HEK293 (cell line): ENCODE measurements at regions not wholly inside any gene's neighbourhood (a gene's known extent, or its start where the extent isn't known, plus 50 kb on each side); places are given as distances from the start of the nearest gene placed in this dataset.

Experiments
- BCL11A ChIP-seq: fragments of 450-650 bp; formaldehyde crosslinking; IDR thresholded peaks from 2 replicates; pipeline ENCODE4 v1.5.1; 2016; ENCODE audit warnings: low read depth, missing biosample characterization, missing genetic modification characterization
- IKZF3 ChIP-seq: fragments of 450-650 bp; IDR thresholded peaks from 2 replicates; pipeline ENCODE4 v1.5.0; 2018; ENCODE audit warnings: missing biosample characterization, mild to moderate bottlenecking, missing genetic modification characterization, moderate library complexity
- MEIS1 ChIP-seq: sonication (generic); formaldehyde crosslinking; IDR thresholded peaks from 2 replicates; pipeline ENCODE4 v1.8.1; 2022; ENCODE audit warnings: missing genetic modification reagents, mild to moderate bottlenecking, borderline replicate concordance
- ZNF274 ChIP-seq, 2 experiments: fragments of 200-500 bp in 1 of 2; fragments of 450-650 bp in 1 of 2; sonication (Bioruptor generic) in 1 of 2; formaldehyde crosslinking in 1 of 2; IDR thresholded peaks; 2 replicates each; pipeline versions ENCODE4 v1.5.1 to v1.6.1; 2014 to 2016; ENCODE audit warnings: borderline replicate concordance in 1 of 2, inconsistent platforms in 1 of 2, low read length in 1 of 2, missing biosample characterization in 1 of 2, missing genetic modification characterization in 1 of 2
- ZNF473 ChIP-seq: fragments of 450-650 bp; formaldehyde crosslinking; IDR thresholded peaks from 2 replicates; pipeline ENCODE4 v1.5.1; 2017; ENCODE audit warnings: missing biosample characterization, missing genetic modification characterization
- ZNF76 ChIP-seq: fragments of 450-650 bp; formaldehyde crosslinking; IDR thresholded peaks from 2 replicates; pipeline ENCODE4; 2016; ENCODE audit warnings: low read depth, missing biosample characterization, missing genetic modification characterization, borderline replicate concordance
- ZNF776 ChIP-seq: fragments of 450-650 bp; formaldehyde crosslinking; IDR thresholded peaks from 2 replicates; pipeline ENCODE4 v1.5.0; 2017; ENCODE audit warnings: missing biosample characterization, missing genetic modification characterization, borderline replicate concordance
- ZNF792 ChIP-seq: fragments of 450-650 bp; formaldehyde crosslinking; IDR thresholded peaks from 2 replicates; pipeline ENCODE4 v1.5.1; 2016; ENCODE audit warnings: missing biosample characterization, missing genetic modification characterization
- TF ChIP-seq, protein P1 (sequence below): fragments of 450-650 bp; formaldehyde crosslinking; IDR thresholded peaks from 2 replicates; pipeline ENCODE4 v1.5.1; 2016; ENCODE audit warnings: missing biosample characterization, missing genetic modification characterization
- TF ChIP-seq, protein P2 (sequence below): fragments of 450-650 bp; formaldehyde crosslinking; IDR thresholded peaks from 2 replicates; pipeline ENCODE4 v1.5.1; 2016; ENCODE audit warnings: missing biosample characterization, missing genetic modification characterization, borderline replicate concordance
- TF ChIP-seq, protein P3 (sequence below): fragments of 450-650 bp; formaldehyde crosslinking; IDR thresholded peaks from 2 replicates; pipeline ENCODE4 v1.5.1; 2016; ENCODE audit warnings: missing biosample characterization, missing genetic modification characterization
- TF ChIP-seq, protein P4 (sequence below): fragments of 450-650 bp; formaldehyde crosslinking; IDR thresholded peaks from 2 replicates; pipeline ENCODE4 v1.5.1; 2016; ENCODE audit warnings: missing biosample characterization, missing genetic modification characterization
- TF ChIP-seq, protein P5 (sequence below): fragments of 450-650 bp; IDR thresholded peaks from 2 replicates; pipeline ENCODE4 v1.5.1; 2018; ENCODE audit warnings: missing biosample characterization, missing genetic modification characterization

DNA sequence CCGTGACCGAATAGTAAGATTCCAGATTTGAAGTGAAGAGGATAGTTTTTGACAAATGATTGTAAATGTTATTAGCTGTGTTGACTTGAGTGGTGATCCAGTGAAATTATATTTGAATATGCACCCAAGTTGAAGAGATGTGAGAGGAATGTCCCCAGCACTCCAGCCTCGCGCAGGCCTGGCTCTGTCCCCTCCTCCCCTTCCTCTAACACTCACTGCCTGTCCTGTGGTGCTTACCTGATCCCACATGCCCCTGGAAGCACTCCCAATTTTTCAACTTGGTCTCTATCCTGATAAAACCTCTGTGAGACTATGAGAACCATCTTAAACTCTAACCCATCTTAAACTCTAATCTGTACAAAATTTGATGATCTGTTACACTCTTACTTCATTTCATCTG, 154.7 kb upstream of the LRP1B start:
- TF ChIP-seq ZNF776 (tag by site-specific recombination) (no peak), ZNF792 (tag by site-specific recombination) (no peak), ZNF274 (IDR thresholded peaks at IDR 0.05; ENCODE audit: low read length) (no peak), ZNF274 (tag by site-specific recombination; IDR thresholded peaks at IDR 0.05; ENCODE audit: borderline replicate concordance) (no peak), BCL11A (tag by site-specific recombination) (no peak), ZNF76 (tag by site-specific recombination) (no peak), MEIS1 (CRISPR knock-in tag) (no peak), ZNF473 (no peak), IKZF3 (tag by site-specific recombination) (no peak)
- TF ChIP-seq, protein P1, sequence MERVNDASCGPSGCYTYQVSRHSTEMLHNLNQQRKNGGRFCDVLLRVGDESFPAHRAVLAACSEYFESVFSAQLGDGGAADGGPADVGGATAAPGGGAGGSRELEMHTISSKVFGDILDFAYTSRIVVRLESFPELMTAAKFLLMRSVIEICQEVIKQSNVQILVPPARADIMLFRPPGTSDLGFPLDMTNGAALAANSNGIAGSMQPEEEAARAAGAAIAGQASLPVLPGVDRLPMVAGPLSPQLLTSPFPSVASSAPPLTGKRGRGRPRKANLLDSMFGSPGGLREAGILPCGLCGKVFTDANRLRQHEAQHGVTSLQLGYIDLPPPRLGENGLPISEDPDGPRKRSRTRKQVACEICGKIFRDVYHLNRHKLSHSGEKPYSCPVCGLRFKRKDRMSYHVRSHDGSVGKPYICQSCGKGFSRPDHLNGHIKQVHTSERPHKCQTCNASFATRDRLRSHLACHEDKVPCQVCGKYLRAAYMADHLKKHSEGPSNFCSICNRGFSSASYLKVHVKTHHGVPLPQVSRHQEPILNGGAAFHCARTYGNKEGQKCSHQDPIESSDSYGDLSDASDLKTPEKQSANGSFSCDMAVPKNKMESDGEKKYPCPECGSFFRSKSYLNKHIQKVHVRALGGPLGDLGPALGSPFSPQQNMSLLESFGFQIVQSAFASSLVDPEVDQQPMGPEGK (tag by site-specific recombination), result no peak
- TF ChIP-seq, protein P2, sequence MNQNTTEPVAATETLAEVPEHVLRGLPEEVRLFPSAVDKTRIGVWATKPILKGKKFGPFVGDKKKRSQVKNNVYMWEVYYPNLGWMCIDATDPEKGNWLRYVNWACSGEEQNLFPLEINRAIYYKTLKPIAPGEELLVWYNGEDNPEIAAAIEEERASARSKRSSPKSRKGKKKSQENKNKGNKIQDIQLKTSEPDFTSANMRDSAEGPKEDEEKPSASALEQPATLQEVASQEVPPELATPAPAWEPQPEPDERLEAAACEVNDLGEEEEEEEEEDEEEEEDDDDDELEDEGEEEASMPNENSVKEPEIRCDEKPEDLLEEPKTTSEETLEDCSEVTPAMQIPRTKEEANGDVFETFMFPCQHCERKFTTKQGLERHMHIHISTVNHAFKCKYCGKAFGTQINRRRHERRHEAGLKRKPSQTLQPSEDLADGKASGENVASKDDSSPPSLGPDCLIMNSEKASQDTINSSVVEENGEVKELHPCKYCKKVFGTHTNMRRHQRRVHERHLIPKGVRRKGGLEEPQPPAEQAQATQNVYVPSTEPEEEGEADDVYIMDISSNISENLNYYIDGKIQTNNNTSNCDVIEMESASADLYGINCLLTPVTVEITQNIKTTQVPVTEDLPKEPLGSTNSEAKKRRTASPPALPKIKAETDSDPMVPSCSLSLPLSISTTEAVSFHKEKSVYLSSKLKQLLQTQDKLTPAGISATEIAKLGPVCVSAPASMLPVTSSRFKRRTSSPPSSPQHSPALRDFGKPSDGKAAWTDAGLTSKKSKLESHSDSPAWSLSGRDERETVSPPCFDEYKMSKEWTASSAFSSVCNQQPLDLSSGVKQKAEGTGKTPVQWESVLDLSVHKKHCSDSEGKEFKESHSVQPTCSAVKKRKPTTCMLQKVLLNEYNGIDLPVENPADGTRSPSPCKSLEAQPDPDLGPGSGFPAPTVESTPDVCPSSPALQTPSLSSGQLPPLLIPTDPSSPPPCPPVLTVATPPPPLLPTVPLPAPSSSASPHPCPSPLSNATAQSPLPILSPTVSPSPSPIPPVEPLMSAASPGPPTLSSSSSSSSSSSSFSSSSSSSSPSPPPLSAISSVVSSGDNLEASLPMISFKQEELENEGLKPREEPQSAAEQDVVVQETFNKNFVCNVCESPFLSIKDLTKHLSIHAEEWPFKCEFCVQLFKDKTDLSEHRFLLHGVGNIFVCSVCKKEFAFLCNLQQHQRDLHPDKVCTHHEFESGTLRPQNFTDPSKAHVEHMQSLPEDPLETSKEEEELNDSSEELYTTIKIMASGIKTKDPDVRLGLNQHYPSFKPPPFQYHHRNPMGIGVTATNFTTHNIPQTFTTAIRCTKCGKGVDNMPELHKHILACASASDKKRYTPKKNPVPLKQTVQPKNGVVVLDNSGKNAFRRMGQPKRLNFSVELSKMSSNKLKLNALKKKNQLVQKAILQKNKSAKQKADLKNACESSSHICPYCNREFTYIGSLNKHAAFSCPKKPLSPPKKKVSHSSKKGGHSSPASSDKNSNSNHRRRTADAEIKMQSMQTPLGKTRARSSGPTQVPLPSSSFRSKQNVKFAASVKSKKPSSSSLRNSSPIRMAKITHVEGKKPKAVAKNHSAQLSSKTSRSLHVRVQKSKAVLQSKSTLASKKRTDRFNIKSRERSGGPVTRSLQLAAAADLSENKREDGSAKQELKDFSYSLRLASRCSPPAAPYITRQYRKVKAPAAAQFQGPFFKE, result no peak
- TF ChIP-seq, protein P3, sequence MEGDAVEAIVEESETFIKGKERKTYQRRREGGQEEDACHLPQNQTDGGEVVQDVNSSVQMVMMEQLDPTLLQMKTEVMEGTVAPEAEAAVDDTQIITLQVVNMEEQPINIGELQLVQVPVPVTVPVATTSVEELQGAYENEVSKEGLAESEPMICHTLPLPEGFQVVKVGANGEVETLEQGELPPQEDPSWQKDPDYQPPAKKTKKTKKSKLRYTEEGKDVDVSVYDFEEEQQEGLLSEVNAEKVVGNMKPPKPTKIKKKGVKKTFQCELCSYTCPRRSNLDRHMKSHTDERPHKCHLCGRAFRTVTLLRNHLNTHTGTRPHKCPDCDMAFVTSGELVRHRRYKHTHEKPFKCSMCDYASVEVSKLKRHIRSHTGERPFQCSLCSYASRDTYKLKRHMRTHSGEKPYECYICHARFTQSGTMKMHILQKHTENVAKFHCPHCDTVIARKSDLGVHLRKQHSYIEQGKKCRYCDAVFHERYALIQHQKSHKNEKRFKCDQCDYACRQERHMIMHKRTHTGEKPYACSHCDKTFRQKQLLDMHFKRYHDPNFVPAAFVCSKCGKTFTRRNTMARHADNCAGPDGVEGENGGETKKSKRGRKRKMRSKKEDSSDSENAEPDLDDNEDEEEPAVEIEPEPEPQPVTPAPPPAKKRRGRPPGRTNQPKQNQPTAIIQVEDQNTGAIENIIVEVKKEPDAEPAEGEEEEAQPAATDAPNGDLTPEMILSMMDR (tag by site-specific recombination), result no peak
- TF ChIP-seq, protein P4, sequence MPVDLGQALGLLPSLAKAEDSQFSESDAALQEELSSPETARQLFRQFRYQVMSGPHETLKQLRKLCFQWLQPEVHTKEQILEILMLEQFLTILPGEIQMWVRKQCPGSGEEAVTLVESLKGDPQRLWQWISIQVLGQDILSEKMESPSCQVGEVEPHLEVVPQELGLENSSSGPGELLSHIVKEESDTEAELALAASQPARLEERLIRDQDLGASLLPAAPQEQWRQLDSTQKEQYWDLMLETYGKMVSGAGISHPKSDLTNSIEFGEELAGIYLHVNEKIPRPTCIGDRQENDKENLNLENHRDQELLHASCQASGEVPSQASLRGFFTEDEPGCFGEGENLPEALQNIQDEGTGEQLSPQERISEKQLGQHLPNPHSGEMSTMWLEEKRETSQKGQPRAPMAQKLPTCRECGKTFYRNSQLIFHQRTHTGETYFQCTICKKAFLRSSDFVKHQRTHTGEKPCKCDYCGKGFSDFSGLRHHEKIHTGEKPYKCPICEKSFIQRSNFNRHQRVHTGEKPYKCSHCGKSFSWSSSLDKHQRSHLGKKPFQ, result no peak
- TF ChIP-seq, protein P5, sequence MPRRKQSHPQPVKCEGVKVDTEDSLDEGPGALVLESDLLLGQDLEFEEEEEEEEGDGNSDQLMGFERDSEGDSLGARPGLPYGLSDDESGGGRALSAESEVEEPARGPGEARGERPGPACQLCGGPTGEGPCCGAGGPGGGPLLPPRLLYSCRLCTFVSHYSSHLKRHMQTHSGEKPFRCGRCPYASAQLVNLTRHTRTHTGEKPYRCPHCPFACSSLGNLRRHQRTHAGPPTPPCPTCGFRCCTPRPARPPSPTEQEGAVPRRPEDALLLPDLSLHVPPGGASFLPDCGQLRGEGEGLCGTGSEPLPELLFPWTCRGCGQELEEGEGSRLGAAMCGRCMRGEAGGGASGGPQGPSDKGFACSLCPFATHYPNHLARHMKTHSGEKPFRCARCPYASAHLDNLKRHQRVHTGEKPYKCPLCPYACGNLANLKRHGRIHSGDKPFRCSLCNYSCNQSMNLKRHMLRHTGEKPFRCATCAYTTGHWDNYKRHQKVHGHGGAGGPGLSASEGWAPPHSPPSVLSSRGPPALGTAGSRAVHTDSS (tag by site-specific recombination), result no peak
